Globus pallidus (tissue), 1 donor: ENCODE measurements at regions not wholly inside any gene's neighbourhood (a gene's known extent, or its start where the extent isn't known, plus 50 kb on each side); places are given as distances from the start of the nearest gene placed in this dataset.
"Not testable (repeated sequence)": the region's sequence is repeated elsewhere in the genome, so short reads cannot be mapped to it uniquely, and the experiment has no call there.

Experiments
- DNase-seq: peaks from one replicate; pipeline ENCODE4 v3.0.0-alpha.2; 2015; ENCODE audit warnings: low spot score

- DNase-seq = not testable (repeated sequence)
Observed at GRCh38 chrX:127221821-127222220, 402.3 kb downstream of the PRR32 start.

- DNase-seq = no peak
Observed at GRCh38 chrX:127243654-127244053, 424.1 kb downstream of the PRR32 start.

- DNase-seq = no peak
Observed at GRCh38 chrX:127259742-127260141, 440.2 kb downstream of the PRR32 start.

GRCh38 chrX:127276326-127276725, 456.8 kb downstream of the PRR32 start:
- no peak for DNase-seq

- DNase-seq = no peak
Observed at GRCh38 chrX:127300511-127300910, 481.0 kb downstream of the PRR32 start.

GRCh38 chrX:127302841-127303240, 483.3 kb downstream of the PRR32 start:
- no peak for DNase-seq

- no peak for DNase-seq
Observed at GRCh38 chrX:127305013-127305412, 485.5 kb downstream of the PRR32 start.

- DNase-seq = no peak
Observed at GRCh38 chrX:127306262-127306661, 486.7 kb downstream of the PRR32 start.

GRCh38 chrX:127313635-127314034, 494.1 kb downstream of the PRR32 start:
- no peak for DNase-seq

GRCh38 chrX:127317159-127317558, 497.6 kb downstream of the PRR32 start:
- DNase-seq = no peak

GRCh38 chrX:127324128-127324527, 504.6 kb downstream of the PRR32 start:
- no peak for DNase-seq
